ENCODE measurements at regions not wholly inside any gene's neighbourhood (a gene's known extent, or its start where the extent isn't known, plus 50 kb on each side); places are given as distances from the start of the nearest gene placed in this dataset.
"Not testable (repeated sequence)": the region's sequence is repeated elsewhere in the genome, so short reads cannot be mapped to it uniquely, and the experiment has no call there.

DNA sequence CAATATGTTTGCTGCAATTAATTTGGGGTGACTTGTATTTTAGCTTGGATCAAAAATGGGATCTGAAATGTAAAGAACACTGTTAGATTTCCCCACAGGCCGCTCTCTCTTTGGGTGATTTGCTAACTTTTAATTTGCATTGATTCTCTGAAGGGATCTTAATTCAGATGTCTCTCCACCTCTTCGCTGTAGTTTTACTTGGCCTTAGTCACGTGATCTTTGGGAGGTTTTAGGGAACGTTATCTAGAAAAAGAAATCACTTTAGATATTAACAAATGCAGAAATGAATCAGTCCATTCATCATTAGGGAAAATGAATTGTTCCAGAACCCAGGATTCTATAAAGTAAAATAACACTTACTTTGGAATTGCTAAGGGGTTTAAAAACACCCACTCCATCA lies 390.2 kb downstream of the THBS2 start:
- no peak for DNase-seq (ENCODE audit: low read depth in 2 of 2, low spot score in 1 of 2)

DNA sequence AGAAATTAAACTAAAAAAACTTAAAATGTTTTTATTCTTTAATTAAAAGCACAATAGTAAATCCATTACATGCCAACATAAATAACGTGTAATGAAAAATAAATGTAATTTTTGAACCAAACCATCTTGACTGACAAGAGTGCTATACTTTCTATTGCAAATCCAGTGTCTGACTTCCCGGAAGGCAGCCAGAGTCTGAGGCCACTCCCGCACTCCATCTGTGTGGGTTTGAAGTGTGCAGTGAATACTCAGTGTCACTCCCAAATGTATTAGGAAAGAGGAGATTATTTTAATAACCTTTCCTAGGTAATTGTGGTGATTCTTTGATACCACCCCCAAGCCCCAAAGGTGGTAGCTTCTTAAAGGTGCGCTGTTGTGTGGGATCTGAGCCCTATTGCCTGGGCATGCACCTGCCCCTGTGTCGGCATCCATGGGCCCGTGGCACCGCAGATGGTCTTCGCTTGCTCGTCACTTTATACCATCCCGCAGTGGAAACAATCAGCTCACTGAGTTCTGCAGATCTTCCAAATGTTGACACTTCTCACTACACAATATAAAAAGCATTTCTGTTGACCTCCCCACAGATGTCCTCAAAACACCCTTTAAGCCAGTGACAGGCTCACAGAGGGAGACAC lies 391.2 kb downstream of the THBS2 start:
- DNase-seq (ENCODE audit: low read depth in 2 of 2, low spot score in 1 of 2): no peak

DNA sequence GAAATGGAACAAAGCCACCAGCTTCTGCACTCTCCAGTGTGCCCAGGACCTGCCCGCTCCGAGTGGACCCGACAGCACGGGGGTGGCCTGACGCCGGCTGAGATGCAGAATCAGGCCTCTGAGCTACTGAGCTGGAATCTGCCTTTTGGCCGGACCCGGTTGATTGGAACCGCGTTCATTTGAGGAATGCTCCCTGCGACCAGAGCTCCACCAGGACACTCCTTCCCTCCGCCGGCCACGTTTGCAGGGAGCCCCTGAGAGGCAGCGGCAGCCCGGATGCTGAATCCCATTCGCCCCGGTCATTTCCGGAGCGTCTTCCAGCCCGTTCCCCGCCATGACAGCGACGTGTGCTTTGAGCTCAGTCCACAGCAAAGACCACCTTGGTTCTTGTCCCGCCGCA lies 392.7 kb downstream of the THBS2 start:
- no peak for DNase-seq (ENCODE audit: low read depth in 2 of 2, low spot score in 1 of 2)

DNA sequence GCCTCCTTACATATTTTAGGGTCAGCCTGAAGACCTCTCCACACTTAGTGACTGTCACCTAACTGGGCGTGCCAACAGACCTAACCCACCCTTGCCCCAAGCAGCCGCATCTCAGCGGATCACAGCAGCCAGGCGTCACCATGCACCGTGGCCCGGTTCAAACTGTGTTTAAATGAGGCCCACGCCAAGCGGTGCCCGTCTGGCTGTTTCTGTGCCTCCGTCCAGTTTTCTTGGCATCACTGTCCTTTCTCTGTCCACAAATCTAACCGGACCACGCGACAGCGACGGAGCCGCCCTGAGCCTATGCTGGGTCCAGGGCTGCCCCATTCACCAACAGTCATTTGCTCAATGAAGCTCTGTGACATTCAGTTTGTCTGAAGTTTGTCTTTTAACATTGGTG lies 393.3 kb downstream of the THBS2 start:
- no peak for DNase-seq (ENCODE audit: low read depth in 2 of 2, low spot score in 1 of 2)

DNA sequence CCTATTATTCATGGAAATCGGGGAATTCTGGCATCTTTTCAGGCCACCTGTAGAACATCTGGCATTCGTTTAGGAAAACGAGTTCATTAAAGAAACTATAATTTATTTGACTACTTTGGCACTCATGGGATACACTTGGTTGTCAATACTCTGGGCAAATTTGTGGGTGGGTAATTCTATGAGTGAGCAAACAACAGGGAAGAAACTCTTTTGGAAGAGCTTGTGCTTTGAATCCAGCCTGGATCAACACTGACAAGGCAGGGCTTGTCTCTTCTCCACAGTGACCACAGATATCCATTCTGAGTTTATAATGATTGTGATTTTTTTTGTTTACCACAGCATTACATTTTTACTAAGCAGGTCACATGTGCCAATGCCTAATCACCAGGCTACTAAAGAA lies 394.7 kb downstream of the THBS2 start:
- no peak for DNase-seq (ENCODE audit: low read depth in 2 of 2, low spot score in 1 of 2)

DNA sequence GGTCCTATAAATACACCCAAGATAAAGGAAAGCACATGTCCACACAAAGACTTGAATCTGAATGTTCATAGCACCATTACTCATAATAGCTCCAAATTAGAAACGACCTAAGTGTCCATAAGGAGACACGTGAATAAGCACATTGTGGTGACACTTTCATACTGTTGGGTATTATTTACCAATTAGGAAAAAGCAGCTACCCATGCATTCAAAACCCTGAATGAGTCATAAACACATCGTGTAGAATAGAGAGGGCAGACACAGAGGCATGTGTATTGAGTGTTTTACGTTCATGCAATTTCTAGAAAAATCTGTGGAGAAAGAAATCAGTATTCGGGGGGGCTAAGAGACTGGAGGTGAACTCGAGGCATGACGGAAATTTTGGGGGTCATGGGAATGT lies 396.7 kb downstream of the THBS2 start:
- DNase-seq (ENCODE audit: low read depth in 2 of 2, low spot score in 1 of 2): no peak

DNA sequence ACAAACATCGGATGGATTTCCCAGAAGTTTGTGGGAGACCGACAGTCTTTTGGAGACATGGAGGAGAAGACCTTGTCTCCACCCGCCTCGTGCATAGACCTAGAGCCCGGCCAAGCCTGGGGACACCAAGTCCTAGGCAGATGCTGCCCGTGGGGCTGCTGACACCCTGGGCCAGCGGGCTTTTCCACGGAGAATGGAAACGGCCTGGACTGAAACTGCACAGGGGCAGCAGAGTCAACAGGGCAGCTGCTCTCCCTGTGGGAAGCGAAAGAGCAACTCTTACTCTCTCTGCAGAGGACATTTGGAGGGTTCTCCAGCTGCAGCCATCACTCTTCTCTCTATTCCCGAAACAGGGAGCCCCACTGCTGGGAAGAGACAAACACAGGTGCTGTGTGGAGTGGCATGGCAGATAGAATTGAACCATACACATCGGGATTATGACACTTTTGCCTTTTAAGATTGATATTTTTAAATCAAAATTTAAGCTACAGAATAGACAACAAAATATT lies 401.2 kb downstream of the THBS2 start:
- DNase-seq (ENCODE audit: low read depth in 2 of 2, low spot score in 1 of 2): no peak

DNA sequence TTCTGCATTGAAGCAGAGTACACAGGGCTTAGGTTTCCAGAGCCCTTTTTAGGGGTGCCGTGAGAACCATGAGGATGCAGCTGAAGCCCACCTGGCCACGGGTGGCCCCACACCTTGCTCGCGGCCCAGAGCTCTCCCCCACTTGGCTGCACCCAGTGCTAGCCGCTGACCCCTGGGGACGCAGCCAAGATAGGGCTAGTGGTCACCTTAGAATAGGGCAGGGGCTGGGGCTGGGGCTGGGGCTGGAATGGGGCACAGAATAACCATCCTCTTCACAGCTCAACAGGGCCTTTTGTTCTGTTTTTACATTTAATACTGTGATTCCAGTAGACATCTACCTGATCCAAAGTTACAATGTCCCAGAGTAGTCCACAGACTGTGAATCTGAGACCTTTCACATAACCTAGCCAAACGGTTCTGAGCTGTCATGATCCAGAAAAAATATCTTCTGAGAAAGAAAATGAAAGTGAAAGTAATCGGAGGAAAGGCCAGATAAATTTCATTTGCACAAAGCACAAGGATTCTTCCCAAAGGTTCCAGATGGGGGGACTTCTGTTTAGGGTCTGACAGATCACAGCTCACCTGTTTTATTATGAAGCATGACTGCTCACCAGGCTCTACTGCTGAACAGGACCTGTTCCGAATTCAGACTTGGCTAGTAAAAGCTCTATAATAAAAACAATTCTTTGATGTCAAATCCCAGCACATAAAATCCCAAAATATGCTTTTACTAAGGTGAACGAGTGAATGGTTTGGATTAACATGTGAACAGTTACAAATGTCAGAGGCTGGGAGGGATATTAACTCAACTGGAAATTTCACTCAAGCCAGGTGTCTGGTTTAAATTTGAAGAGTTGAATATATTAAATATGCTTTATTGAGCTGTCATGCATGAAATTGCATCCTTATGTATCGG lies 401.9 kb downstream of the THBS2 start:
- DNase-seq (ENCODE audit: low read depth in 2 of 2, low spot score in 1 of 2): no peak

DNA sequence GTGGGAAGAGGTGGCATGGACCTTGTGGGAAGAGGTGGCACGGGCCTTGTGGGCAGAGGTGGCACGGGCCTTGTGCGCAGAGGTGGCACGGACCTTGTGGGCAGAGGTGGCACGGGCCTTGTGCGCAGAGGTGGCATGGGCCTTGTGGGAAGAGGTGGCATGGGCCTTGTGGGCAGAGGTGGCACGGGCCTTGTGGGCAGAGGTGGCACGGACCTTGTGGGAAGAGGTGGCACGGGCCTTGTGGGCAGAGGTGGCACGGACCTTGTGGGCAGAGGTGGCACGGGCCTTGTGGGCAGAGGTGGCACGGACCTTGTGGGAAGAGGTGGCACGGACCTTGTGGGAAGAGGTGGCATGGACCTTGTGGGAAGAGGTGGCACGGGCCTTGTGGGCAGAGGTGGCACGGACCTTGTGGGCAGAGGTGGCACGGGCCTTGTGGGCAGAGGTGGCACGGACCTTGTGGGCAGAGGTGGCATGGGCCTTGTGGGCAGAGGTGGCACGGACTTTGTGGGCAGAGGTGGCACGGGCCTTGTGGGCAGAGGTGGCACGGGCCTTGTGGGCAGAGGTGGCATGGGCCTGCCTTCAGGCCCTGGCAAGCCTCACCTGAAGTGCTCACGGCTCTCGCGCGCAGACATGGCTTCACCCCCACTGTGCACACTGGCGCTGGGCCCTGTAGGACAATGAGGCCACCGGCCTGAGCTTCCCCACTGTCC lies 403.5 kb downstream of the THBS2 start:
- DNase-seq (ENCODE audit: low read depth in 2 of 2, low spot score in 1 of 2): not testable (repeated sequence)

DNA sequence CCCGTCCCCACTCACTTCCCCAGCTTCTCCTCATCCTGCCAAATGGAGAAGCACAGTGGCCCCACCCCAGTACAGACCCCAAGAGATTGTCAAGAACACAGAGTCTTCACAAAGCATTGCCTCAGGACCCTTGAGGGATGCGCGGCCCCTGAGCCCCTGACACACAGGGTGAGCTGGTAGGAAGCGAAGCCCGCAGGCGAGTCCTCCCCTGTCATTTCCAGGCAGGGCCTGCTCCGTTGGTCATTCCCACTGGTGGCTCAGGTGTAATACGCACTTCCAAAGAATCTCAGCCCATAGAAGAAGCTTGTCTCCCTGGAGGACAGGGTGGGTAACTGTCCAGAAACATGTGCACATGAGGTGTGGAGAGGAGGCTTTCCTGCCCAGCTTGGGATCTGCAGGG lies 404.2 kb downstream of the THBS2 start:
- DNase-seq (ENCODE audit: low read depth in 2 of 2, low spot score in 1 of 2): no peak

DNA sequence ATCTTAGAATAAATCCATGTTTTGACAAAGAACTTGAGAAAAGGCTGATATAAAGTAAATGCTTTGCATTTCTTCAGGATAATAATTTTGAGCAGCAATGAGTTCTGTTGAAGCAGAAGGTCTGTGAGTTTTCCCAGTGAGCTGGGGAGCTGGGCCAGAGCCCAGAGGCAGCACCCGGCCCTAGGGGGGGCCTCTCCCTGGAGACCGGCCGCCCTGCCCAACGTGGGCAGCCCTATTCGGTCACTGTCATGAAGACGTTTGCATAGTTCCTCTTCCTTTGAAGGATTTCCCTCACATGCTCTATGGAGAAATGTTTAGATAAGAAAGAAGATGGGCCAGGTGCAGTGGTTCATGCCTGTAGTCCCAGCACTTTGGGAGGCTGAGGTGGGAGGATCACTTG lies 404.8 kb downstream of the THBS2 start:
- DNase-seq (ENCODE audit: low read depth in 2 of 2, low spot score in 1 of 2): no peak

DNA sequence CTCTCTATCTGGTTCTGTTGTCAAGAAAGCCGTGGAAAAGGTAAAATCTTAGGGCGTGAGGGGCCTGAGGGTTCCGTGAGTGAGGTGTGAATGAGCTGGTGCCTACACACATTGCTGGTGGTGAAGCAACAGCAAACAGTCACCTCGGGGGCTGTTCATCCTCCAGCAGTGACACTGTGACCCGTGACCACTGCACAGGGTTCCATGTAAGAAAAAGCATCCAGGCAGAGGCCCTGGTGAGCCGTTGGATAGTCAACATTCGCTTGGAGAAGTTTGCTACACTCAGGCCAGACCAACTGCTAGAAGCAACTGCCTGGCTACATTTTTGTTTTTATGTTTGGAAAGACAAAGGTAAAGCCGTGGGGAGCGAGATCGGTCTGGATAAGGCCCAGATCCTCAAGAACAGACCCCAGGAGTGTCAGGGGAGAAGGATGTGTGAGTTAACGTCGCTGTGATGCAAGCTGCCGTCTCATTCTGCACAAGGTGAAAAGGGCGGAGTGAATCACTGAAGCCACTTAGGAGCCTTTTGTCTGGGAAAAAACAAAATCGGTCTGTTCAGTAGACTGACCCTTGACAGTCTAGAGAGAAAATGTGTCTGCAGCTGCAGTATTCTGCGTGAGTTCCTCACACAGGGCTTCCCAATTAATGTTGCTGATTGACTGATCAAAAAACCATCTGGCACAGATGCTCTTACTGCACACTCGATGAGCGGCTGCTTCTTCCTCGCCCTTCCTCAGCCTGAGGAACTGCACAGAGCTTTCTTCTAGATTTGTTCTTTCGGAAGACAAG lies 404.0 kb downstream of the SMOC2 start:
- no peak for DNase-seq (ENCODE audit: low read depth in 2 of 2, low spot score in 1 of 2)

DNA sequence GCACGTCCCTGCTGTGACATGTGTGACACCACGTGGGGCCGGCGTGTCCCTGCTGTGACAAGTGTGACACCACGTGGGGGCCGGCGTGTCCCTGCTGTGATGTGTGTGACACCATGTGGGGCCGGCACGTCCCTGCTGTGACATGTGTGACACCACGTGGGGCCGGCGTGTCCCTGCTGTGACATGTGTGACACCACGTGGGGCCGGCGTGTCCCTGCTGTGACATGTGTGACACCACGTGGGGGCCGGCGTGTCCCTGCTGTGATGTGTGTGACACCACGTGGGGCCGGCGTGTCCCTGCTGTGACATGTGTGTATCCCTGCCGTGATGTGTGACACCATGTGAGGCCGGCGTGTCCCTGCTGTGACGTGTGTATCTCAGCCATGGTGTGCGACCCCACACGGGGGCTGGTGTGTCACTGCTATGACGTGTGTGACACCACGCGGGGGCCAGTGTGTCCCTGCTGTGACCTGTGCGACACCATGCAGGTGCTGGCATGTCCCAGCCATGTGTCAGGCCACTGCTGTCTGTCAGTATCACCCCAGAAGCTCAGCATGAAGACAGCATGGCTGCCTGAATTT lies 401.7 kb downstream of the SMOC2 start:
- DNase-seq (ENCODE audit: low read depth in 2 of 2, low spot score in 1 of 2): not testable (repeated sequence)

DNA sequence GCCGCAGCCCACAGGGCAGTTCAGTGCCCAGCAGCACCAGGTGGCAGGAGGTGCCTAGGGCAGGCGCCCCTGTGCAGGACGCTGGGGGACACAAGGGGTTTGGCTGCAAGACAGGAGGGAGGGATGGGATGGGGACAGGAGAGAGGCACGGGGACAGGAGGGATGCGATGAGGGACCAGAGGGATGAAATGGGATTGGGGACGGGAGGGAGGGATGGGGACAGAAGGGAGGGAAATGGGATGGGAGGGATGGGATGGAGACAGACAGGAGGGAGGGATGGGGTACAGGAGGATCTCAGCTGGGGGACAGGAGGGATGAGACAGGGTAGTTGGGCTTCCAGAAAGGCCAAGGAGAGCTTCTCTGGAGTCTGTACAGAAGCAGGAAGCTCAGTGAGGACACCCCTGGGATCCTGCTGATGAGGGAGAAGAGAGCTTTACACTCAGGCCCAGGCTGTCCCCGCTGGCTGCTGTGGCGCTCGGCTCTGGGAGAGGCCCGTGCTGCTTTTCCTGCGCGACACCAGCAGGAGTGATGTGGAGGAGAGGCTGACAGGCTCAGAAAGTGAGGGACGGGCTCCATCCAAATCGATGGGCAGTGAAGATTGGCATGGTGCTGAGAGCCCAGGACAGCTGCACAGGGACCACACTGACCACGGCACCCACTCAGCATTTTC lies 400.8 kb downstream of the SMOC2 start:
- DNase-seq (ENCODE audit: low read depth in 2 of 2, low spot score in 1 of 2): no peak

DNA sequence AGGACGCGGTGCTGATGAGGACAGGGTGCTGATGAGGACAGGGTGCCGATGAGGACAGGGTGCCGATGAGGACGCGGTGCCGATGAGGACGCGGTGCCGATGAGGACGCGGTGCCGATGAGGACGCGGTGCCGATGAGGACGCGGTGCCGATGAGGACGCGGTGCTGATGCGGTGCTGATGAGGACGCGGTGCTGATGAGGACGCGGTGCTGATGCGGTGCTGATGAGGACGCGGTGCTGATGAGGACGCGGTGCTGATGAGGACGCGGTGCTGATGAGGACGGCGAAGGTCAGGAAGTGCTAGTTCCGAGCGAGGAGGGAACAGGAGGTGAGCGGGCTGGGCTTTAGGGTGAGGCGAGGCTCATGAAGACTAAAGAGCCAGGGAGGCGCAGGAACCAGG lies 399.9 kb downstream of the SMOC2 start:
- not testable (repeated sequence) for DNase-seq (ENCODE audit: low read depth in 2 of 2, low spot score in 1 of 2)

DNA sequence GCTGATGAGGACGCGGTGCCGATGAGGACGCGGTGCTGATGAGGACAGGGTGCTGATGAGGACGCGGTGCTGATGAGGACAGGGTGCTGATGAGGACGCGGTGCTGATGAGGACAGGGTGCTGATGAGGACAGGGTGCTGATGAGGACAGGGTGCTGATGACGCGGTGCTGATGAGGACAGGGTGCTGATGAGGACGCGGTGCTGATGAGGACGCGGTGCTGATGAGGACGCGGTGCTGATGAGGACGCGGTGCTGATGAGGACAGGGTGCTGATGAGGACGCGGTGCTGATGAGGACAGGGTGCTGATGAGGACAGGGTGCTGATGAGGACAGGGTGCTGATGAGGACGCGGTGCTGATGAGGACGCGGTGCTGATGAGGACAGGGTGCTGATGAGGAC lies 399.3 kb downstream of the SMOC2 start:
- DNase-seq (ENCODE audit: low read depth in 2 of 2, low spot score in 1 of 2): not testable (repeated sequence)

DNA sequence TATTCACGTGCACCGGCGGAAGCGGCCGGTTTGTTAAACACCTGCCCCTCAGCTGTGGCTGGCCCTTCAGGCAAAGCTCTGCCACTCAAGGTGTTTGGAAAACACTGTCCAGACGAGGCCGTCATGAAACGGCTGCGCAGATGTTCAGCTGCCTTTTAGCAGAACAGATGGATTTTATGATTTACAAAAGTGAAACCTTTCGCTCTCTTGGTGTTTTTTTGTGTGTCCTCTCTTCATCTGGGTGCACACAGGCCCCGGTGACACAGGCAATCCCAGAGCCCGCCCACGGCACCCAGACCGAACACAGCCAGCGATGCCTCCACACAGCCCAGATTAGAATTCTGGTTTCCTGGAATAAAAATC lies 397.0 kb downstream of the SMOC2 start:
- no peak for DNase-seq (ENCODE audit: low read depth in 2 of 2, low spot score in 1 of 2)

DNA sequence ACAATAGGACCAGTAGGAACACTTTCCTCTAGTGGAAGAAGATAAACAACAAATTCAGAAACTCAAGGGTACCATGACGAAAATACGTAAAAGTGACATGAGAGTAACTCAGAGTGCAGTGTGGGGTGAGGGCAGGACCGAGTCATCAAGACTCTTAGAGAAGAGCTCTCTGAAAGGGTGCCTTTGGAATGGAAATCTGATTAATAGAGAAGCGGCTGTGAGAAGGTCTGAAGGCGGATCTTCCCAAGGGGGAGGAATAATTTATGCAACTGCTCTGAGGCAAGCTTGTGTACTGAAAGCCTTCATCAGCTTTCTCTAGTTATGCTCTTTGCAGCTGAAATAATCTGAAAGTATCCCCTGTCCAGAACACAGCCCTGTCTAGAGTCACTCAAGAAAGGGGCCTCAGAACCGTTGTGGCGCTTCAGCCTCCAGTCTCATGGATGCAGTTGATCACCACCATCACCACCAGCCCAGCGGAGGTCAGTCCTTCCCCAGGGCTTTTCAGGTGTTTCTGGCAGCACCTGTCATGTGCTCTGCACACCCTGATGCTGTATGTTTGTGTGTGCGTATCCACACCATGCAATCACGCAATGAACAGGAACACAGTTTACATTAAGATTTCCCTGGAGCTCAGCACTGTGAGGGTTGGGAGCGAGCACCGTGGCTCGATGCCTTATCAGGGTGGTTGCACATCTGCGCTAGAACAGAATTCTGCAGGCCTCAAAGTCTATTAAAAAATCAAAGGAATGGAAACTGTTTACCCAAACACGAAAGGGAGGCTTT lies 396.5 kb downstream of the SMOC2 start:
- no peak for DNase-seq (ENCODE audit: low read depth in 2 of 2, low spot score in 1 of 2)

DNA sequence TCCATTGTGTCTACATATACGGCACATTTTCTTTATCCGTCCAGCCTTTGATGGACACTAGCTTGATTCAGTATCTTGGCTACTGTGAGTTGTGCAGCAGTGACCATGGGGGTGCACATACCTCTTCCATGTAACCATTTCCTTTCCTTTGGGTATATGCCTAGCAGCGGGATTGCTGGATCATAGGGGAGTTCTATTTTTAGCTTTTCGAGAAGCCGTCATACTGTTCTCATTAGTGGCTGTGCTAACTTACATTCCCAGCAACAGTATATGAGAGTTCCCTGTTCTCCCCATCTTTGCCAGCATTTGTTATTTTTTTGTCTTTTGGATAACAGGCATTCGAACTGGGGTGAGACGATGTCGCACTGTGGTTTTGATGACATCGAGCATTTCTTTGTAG lies 395.0 kb downstream of the SMOC2 start:
- DNase-seq (ENCODE audit: low read depth in 2 of 2, low spot score in 1 of 2): no peak

Data from stimulated activated CD8-positive, alpha-beta memory T cell treated with anti-CD3 and anti-CD28 coated beads, Interleukin-4, amount 100 ng/mL, for 1 hour (primary cell).